ENCODE measurements at regions not wholly inside any gene's neighbourhood (a gene's known extent, or its start where the extent isn't known, plus 50 kb on each side); places are given as distances from the start of the nearest gene placed in this dataset.

DNA sequence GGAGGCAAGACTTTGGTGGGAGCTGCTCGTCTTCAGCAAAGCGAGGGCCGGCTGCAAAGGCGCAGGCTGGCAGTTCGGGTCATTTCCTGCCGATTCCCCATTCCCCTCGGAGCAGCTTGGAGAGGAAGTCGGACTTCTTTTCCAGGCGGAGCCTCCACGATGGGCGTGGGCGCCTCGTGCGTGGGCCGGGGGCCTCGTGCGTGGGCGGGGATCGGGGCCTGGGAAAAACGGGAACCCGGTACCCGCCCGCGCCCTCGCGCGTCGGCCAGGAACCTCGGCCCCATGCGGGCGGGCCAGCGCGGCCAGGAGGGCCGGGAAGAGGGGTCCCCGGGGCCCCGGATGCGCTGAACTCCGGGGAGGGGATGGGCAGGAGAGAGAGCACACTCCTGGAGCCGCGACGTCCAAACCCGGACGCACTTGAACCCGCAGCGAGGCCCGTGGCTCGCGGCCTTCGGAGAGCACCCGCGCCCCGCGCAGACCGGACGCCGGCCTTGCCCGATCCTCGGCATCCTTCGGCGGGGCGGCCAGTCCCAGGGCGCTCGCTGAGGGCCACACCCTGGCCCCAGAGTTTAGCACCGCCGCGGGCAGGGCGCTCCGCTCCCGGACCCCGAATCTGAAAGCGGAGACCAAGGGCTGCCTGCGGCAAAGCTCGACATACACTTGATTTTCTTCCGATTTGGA is 368.4 kb downstream of the MTX2 start:
- 0% methylated on average over 63 of the region's 74 CpGs for WGBS (ENCODE audit: insufficient coverage)
- H3K36me3 ChIP-seq (ENCODE audit: control insufficient read depth in 4 of 4, insufficient read depth in 4 of 4, low read length in 3 of 4) = no peaks in the 10 kb centered on the region
- H3K4me1 ChIP-seq (ENCODE audit: control extremely low read depth in 1 of 4, control insufficient read depth in 4 of 4, insufficient read depth in 4 of 4, low read length in 3 of 4) = peaks cover 0 to 12% (median 9%) of the 10 kb centered on the region in 4 experiments
- H3K9me3 ChIP-seq (ENCODE audit: control extremely low read depth in 1 of 5, control insufficient read depth in 4 of 5, insufficient read depth in 2 of 5, low read depth in 1 of 5, low read length in 4 of 5) = no peaks in the 10 kb centered on the region
- POLR2A ChIA-PET = no interaction called here
- peaks cover 33 to 91% (median 49%) of the 10 kb centered on the region in 5 experiments for H3K27me3 ChIP-seq (replicated peaks in 2 of 5; ENCODE audit: control insufficient read depth in 4 of 5, insufficient read depth in 5 of 5, low read length in 4 of 5)
- CTCF ChIA-PET = interaction anchor here (0.8 to 7.1 kb wide), 17 partner anchors 8 to 534 kb away, joined by 3 to 74 read pairs (median 4); no protein-coding TSS in a partner anchor
- H3K27ac ChIP-seq (ENCODE audit: insufficient read depth in 1 of 2, low read depth in 1 of 2, low read length in 2 of 2, poor library complexity in 1 of 2, severe bottlenecking in 2 of 2) = no peak overlapping the region
- DNase-seq = peak in 1 of 3 donors; percentile 34
- H3K4me3 ChIP-seq (ENCODE audit: control insufficient read depth in 1 of 7, extremely low read depth in 1 of 7, insufficient read depth in 4 of 7, low read depth in 2 of 7, low read length in 6 of 7) = peak overlapping the region in 6 of 7 experiments; percentile 15 to 68 (median 58)

GRCh38 chr2:176638167-176639015 is 369.1 kb downstream of the MTX2 start:
- ChIA-PET CTCF (interaction anchor here (1.0 to 7.1 kb wide), 10 partner anchors 9 to 525 kb away, joined by 3 to 74 read pairs (median 5); no protein-coding TSS in a partner anchor), POLR2A (no interaction called here)
- no peaks in the 10 kb centered on the region for H3K36me3 ChIP-seq (ENCODE audit: control insufficient read depth in 4 of 4, insufficient read depth in 4 of 4, low read length in 3 of 4)
- peaks cover 0 to 12% (median 9%) of the 10 kb centered on the region in 4 experiments for H3K4me1 ChIP-seq (ENCODE audit: control extremely low read depth in 1 of 4, control insufficient read depth in 4 of 4, insufficient read depth in 4 of 4, low read length in 3 of 4)
- H3K27me3 ChIP-seq (replicated peaks in 2 of 5; ENCODE audit: control insufficient read depth in 4 of 5, insufficient read depth in 5 of 5, low read length in 4 of 5) = peaks cover 38 to 92% (median 52%) of the 10 kb centered on the region in 5 experiments
- no peaks in the 10 kb centered on the region for H3K9me3 ChIP-seq (ENCODE audit: control extremely low read depth in 1 of 5, control insufficient read depth in 4 of 5, insufficient read depth in 2 of 5, low read depth in 1 of 5, low read length in 4 of 5)
- peak overlapping the region in 6 of 7 experiments; percentile 15 to 68 (median 58) for H3K4me3 ChIP-seq (ENCODE audit: control insufficient read depth in 1 of 7, extremely low read depth in 1 of 7, insufficient read depth in 4 of 7, low read depth in 2 of 7, low read length in 6 of 7)
- 4% methylated on average over 29 of the region's 39 CpGs for WGBS (ENCODE audit: insufficient coverage)
- no peak overlapping the region for H3K27ac ChIP-seq (ENCODE audit: insufficient read depth in 1 of 2, low read depth in 1 of 2, low read length in 2 of 2, poor library complexity in 1 of 2, severe bottlenecking in 2 of 2)
- DNase-seq = peak; percentile 63 to 75 (median 75)

GRCh38 chr2:176639016-176639343 is 369.7 kb downstream of the MTX2 start:
- no peaks in the 10 kb centered on the region for H3K36me3 ChIP-seq (ENCODE audit: control insufficient read depth in 4 of 4, insufficient read depth in 4 of 4, low read length in 3 of 4)
- H3K27me3 ChIP-seq (replicated peaks in 2 of 5; ENCODE audit: control insufficient read depth in 4 of 5, insufficient read depth in 5 of 5, low read length in 4 of 5) = peaks cover 36 to 93% (median 54%) of the 10 kb centered on the region in 5 experiments
- 65% methylated on average over 4 of the region's 7 CpGs for WGBS (ENCODE audit: insufficient coverage)
- POLR2A ChIA-PET = no interaction called here
- no peak for DNase-seq
- CTCF ChIA-PET = interaction anchor here (1.0 to 7.1 kb wide), 10 partner anchors 9 to 525 kb away, joined by 3 to 74 read pairs (median 5); no protein-coding TSS in a partner anchor
- H3K4me3 ChIP-seq (ENCODE audit: control insufficient read depth in 1 of 7, extremely low read depth in 1 of 7, insufficient read depth in 4 of 7, low read depth in 2 of 7, low read length in 6 of 7) = no peak overlapping the region
- peaks cover 0 to 14% (median 12%) of the 10 kb centered on the region in 4 experiments for H3K4me1 ChIP-seq (ENCODE audit: control extremely low read depth in 1 of 4, control insufficient read depth in 4 of 4, insufficient read depth in 4 of 4, low read length in 3 of 4)
- H3K27ac ChIP-seq (ENCODE audit: insufficient read depth in 1 of 2, low read depth in 1 of 2, low read length in 2 of 2, poor library complexity in 1 of 2, severe bottlenecking in 2 of 2) = no peak overlapping the region
- H3K9me3 ChIP-seq (ENCODE audit: control extremely low read depth in 1 of 5, control insufficient read depth in 4 of 5, insufficient read depth in 2 of 5, low read depth in 1 of 5, low read length in 4 of 5) = no peaks in the 10 kb centered on the region

- 54% methylated on average over 5 of the region's 5 CpGs for WGBS (ENCODE audit: insufficient coverage)
- no peaks in the 10 kb centered on the region for H3K36me3 ChIP-seq (ENCODE audit: control insufficient read depth in 4 of 4, insufficient read depth in 4 of 4, low read length in 3 of 4)
- H3K27ac ChIP-seq (ENCODE audit: insufficient read depth in 1 of 2, low read depth in 1 of 2, low read length in 2 of 2, poor library complexity in 1 of 2, severe bottlenecking in 2 of 2) = no peak overlapping the region
- ChIA-PET CTCF (interaction anchor here (1.0 to 7.1 kb wide), 7 partner anchors 12 to 519 kb away, joined by 3 to 74 read pairs (median 8); no protein-coding TSS in a partner anchor), POLR2A (no interaction called here)
- H3K9me3 ChIP-seq (ENCODE audit: control extremely low read depth in 1 of 5, control insufficient read depth in 4 of 5, insufficient read depth in 2 of 5, low read depth in 1 of 5, low read length in 4 of 5) = no peaks in the 10 kb centered on the region
- peaks cover 36 to 93% (median 55%) of the 10 kb centered on the region in 5 experiments for H3K27me3 ChIP-seq (replicated peaks in 2 of 5; ENCODE audit: control insufficient read depth in 4 of 5, insufficient read depth in 5 of 5, low read length in 4 of 5)
- no peak overlapping the region for H3K4me3 ChIP-seq (ENCODE audit: control insufficient read depth in 1 of 7, extremely low read depth in 1 of 7, insufficient read depth in 4 of 7, low read depth in 2 of 7, low read length in 6 of 7)
- DNase-seq = no peak
- peaks cover 0 to 14% (median 12%) of the 10 kb centered on the region in 4 experiments for H3K4me1 ChIP-seq (ENCODE audit: control extremely low read depth in 1 of 4, control insufficient read depth in 4 of 4, insufficient read depth in 4 of 4, low read length in 3 of 4)
Observed at GRCh38 chr2:176639671-176640070, 370.4 kb downstream of the MTX2 start.

DNA sequence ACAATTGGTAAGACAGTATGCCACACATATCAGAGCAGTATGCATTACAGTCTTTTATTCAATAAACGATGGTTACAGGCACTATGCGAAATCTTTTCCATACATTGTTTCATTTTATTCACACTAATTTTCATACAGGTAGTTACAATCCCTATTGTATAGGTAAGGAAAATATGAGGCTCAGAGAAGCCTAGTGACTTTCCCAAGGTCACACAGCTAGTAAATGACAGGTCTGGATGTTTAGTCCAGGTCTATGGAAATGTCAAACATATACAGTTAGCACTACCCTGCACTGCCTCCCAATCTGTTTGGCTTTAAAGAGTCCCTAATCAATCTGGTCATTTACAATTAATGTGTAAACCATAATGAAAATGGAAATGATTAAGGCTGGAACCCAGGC is 372.2 kb downstream of the MTX2 start:
- DNase-seq = no peak
- H3K4me1 ChIP-seq (ENCODE audit: control extremely low read depth in 1 of 4, control insufficient read depth in 4 of 4, insufficient read depth in 4 of 4, low read length in 3 of 4) = peaks cover 0 to 14% (median 12%) of the 10 kb centered on the region in 4 experiments
- no peak overlapping the region for H3K27ac ChIP-seq (ENCODE audit: insufficient read depth in 1 of 2, low read depth in 1 of 2, low read length in 2 of 2, poor library complexity in 1 of 2, severe bottlenecking in 2 of 2)
- ChIA-PET POLR2A (no interaction called here), CTCF (interaction anchor here (1.4 to 4.0 kb wide), 2 partner anchors 10 to 13 kb away, joined by 7 to 33 read pairs; no protein-coding TSS in a partner anchor)
- no peaks in the 10 kb centered on the region for H3K36me3 ChIP-seq (ENCODE audit: control insufficient read depth in 4 of 4, insufficient read depth in 4 of 4, low read length in 3 of 4)
- peaks cover 42 to 99% (median 60%) of the 10 kb centered on the region in 5 experiments for H3K27me3 ChIP-seq (replicated peaks in 2 of 5; ENCODE audit: control insufficient read depth in 4 of 5, insufficient read depth in 5 of 5, low read length in 4 of 5)
- WGBS (ENCODE audit: insufficient coverage) = no CpG with 5 or more reads among the region's 2 CpGs
- no peak overlapping the region for H3K4me3 ChIP-seq (ENCODE audit: control insufficient read depth in 1 of 7, extremely low read depth in 1 of 7, insufficient read depth in 4 of 7, low read depth in 2 of 7, low read length in 6 of 7)
- H3K9me3 ChIP-seq (ENCODE audit: control extremely low read depth in 1 of 5, control insufficient read depth in 4 of 5, insufficient read depth in 2 of 5, low read depth in 1 of 5, low read length in 4 of 5) = no peaks in the 10 kb centered on the region

- peak in 1 of 3 donors; percentile 26 for DNase-seq
- ChIA-PET CTCF (interaction anchor here (0.7 to 4.0 kb wide), 3 partner anchors 9 to 1139 kb away, joined by 3 to 33 read pairs (median 7); no protein-coding TSS in a partner anchor), POLR2A (no interaction called here)
- Histone ChIP-seq H3K9me3 (ENCODE audit: control extremely low read depth in 1 of 5, control insufficient read depth in 4 of 5, insufficient read depth in 2 of 5, low read depth in 1 of 5, low read length in 4 of 5) (no peaks in the 10 kb centered on the region), H3K4me3 (ENCODE audit: control insufficient read depth in 1 of 7, extremely low read depth in 1 of 7, insufficient read depth in 4 of 7, low read depth in 2 of 7, low read length in 6 of 7) (no peak overlapping the region), H3K27ac (ENCODE audit: insufficient read depth in 1 of 2, low read depth in 1 of 2, low read length in 2 of 2, poor library complexity in 1 of 2, severe bottlenecking in 2 of 2) (no peak overlapping the region), H3K4me1 (ENCODE audit: control extremely low read depth in 1 of 4, control insufficient read depth in 4 of 4, insufficient read depth in 4 of 4, low read length in 3 of 4) (peaks cover 0 to 14% (median 12%) of the 10 kb centered on the region in 4 experiments), H3K27me3 (replicated peaks in 2 of 5; ENCODE audit: control insufficient read depth in 4 of 5, insufficient read depth in 5 of 5, low read length in 4 of 5) (peaks cover 40 to 98% (median 58%) of the 10 kb centered on the region in 5 experiments), H3K36me3 (ENCODE audit: control insufficient read depth in 4 of 4, insufficient read depth in 4 of 4, low read length in 3 of 4) (no peaks in the 10 kb centered on the region)
- 50% methylated on average over 1 of the region's 4 CpGs for WGBS (ENCODE audit: insufficient coverage)
Observed at GRCh38 chr2:176642074-176642473, 372.8 kb downstream of the MTX2 start.
